ENCODE measurements at regions not wholly inside any gene's neighbourhood (a gene's known extent, or its start where the extent isn't known, plus 50 kb on each side); places are given as distances from the start of the nearest gene placed in this dataset.

GRCh38 chr12:114952573-114953271 is 268.7 kb upstream of the TBX3 start:
- no peak for DNase-seq

DNA sequence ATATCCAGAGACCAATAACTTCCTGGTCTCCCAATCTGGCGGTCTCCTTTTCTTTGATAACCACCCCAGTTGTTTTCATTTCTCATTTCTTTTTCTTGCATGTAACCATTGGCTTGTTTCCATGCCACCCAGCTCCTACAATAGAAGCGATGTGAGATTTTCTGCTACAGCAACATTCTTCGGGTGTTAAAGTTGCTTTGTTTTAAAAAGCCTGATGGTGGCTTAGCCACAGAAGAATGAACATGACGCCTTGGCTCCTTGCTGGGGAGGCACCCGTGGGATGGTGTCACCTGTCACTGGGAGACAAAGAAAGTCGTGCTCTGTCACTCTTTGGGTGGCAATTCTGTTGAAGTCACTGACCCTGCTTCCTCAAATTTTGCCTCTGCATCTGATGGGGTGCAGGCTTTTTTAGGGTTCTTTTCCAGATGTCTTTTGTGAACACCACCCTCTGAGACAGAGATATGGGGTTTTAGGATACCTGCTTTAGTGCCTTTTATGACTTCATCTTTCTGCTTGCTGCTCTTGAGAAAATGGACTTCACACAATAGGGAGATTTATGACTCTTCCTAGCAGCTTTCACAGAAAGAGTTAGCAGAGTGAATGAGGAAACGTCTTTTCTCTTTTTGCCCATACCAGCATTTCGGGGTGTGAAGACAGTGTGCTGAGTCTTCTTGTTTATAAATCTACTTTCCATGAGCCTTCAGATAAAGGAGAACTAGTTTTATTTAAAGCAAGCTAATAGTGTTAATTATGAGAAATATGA is 265.3 kb upstream of the TBX3 start:
- DNase-seq: no peak

DNA sequence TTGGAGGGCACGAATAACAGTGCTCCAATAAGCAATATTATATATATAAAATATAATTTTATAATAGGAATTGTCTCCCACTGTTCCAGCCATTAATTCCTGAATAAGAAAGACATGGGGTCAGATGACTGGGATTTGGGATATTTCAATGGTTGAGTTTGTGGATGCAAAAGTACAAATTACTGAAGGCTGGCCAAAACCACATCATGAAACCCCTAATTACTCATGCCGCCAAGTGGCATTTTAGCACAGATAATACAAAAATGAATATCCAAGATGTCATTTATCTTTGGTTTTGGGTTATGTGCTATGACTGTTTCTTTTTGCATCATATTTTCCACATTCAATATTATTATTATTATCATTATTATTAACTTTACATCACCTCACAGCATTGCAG is 261.4 kb upstream of the TBX3 start:
- DNase-seq: peak; percentile 14

- DNase-seq: no peak
These were observed 260.8 kb upstream of the TBX3 start for GRCh38 chr12:114944736-114945135.

DNA sequence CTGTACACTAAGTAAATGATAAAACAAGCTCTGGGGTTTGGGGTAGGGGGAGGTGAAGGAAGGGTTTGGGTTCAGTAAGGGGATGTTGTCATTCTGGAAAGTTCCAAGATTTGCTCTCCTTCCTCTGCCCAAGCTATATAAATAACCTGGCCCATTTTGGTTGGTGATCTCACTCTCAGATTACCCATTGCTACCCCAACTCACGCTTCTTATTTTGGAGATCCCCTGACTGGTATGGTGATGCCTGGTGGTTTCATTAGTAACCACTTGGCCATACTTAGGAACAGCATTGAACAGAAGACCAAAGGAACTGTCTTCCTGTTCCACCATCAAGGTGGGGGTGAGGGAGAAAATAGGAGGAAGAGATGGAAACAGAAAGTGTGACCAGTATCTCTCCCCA is 259.6 kb upstream of the TBX3 start:
- no peak for DNase-seq

GRCh38 chr12:114938487-114939210 is 254.7 kb upstream of the TBX3 start:
- DNase-seq: no peak

DNA sequence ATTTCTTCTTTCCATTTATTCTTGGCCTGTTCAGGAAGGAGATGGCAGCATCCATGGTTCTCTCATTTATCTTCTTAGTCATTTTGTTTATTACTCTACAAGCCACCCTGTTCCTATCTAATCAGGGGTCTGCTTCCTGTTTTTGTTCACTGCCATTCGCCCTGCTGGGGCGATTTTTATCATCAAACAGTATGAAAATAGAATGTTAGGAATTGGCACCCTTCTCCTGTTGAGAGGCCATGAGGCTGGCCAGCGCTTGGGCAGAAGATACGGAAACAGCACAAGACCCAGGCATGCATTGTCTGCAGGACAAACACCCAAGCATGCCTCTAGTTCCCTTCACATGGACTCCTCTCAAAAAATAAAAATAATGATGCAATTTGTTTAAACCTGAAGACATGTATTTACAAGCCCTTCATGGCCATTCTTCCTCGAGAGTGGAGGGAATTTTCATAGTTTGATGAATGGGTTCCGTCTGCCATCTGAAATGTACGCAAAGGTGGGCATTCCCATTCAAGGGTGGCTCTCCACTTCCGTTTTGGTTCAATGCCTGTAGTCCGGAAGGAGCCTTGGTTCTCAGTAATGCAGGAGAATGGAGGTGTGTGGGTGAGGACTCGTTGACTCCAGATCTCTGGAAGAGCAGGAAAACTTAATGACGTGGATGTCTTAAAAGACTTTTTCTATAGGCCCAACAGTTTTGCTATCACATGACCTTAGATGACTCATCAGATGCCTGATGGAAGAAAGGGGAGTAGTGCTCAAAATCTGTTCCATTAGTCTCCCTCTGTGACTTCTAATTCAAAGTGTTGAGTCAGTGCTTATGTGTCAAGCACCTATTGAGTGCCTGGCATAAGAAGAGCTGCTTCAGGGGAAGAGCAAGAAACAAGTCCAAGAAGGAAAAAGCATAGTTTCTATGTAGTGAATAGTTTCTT is 252.4 kb upstream of the TBX3 start:
- peak; percentile 85 for DNase-seq

GRCh38 chr12:114935658-114936057 is 251.7 kb upstream of the TBX3 start:
- DNase-seq: no peak

- peak; percentile 98 for DNase-seq
These were observed 249.6 kb upstream of the TBX3 start for GRCh38 chr12:114933428-114934160.

- no peak for DNase-seq
These were observed 248.8 kb upstream of the TBX3 start for GRCh38 chr12:114932806-114933205.

- no peak for DNase-seq
These were observed 247.1 kb upstream of the TBX3 start for GRCh38 chr12:114931025-114931424.

DNA sequence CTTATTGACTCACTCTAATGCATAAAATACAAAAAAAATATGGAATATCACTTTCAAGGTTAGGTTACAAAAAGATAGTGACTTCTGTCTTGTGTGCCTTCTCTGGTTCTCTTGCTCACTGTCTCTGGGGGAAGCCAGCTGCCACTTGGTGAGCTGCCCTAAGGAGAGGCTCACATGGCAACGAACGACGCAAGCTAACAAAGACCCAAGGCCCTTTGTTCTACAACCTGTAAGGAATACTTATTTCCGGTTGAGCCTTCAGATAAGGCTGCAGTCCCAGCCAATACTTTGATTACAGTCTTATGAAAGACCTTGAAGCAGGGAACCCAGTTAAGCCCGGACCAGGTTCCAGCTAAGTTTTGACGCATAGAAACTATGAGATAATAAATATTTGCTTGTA is 242.4 kb upstream of the TBX3 start:
- DNase-seq: no peak

DNA sequence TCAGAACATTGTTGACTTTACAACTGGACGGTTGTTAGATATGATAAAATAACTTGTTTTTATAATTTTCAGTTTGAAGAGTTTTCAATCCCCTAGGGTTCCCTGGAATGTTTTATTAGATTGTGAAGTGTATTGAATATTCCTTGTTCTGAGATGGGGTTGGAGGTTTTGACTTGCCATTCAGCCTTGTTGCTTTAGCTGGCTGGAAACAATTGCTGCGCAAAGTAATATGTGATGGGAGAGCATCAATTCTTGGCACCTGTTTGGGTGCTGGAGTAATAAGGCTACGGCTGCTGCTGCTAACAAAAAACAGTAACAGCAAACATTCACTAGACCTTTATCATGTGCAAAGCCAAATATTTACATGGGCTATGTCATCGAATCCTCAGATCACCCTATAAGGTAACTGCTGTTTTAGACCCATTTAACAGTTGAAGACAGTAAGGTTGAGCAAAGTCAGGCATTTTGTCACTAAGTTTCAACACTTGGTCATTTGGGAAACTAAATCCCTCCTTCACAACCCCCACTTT is 241.0 kb upstream of the TBX3 start:
- no peak for DNase-seq

GRCh38 chr12:114921781-114922180 is 237.8 kb upstream of the TBX3 start:
- DNase-seq: peak; percentile 13

DNA sequence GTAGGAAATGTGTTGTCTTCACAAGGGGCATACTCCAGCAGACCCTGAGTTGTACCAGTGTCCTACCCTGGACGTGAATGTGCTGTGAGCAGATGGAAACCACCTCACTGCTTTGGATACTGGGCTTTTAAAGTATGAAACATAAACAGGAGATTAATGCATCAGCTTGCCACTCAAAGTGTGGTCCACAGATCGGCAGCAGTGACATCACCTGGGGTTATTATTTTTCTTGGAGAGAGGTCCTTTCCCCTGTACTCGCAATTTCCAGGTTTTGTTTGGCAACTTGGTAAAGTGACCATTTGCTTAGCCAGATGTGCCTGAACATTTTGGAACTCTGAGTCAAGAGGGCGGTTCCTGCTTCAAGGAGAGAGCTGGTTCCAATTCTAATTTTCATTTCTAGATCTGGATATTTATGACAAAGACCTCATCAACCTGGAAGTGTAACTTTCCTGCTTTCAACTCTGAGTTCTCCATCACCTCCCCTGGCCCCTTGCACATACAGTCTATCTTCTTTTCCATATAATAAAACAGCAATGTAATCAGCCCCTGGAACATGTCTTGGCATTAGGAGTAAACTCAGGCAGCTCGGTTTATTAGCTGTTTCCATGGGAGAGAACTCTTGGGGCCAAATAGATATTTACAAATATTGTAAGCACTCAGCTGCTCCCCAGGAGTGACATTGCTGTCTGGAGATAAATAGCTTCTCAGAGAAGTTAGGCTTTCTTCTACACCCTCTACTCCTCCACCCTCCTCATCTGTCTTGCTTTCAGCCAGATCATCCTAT is 237.0 kb upstream of the TBX3 start:
- peak; percentile 73 for DNase-seq

GRCh38 chr12:114919479-114919878 is 235.5 kb upstream of the TBX3 start:
- no peak for DNase-seq

DNA sequence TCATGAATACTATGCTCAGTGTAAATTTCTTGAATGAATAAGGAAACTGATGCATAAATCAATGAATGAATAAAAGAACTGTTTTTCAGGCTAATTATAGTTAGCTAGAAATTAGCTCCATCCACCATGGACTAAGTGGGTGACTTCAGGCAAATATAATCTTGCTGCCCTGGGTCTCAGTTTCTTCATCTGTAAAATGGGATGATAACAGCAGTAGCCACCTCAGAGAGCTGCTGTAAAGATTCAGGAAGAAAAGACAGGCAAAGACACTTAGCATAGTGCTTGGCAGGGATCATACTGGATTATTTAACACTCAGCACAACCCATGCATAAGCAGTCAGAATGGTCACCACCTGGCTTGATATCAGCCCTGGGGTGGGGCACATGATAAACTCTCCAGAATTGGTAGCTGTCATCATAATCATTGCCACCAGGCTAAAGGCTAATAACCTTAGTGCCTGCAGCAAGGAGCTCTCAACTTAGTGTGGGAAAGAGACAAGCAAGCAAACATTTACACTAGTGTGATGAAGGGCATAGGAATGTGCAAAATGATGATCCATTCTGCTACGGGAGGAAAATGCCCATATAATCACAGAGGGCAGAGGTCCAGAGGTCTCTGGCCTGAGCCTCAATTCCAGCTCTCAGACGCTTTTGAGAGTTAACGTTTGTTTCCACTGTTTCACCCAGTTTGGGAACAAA is 234.7 kb upstream of the TBX3 start:
- DNase-seq: peak; percentile 95

GRCh38 chr12:114917953-114918352 is 234.0 kb upstream of the TBX3 start:
- no peak for DNase-seq

- DNase-seq: no peak
These were observed 233.3 kb upstream of the TBX3 start for GRCh38 chr12:114917307-114917706.

DNA sequence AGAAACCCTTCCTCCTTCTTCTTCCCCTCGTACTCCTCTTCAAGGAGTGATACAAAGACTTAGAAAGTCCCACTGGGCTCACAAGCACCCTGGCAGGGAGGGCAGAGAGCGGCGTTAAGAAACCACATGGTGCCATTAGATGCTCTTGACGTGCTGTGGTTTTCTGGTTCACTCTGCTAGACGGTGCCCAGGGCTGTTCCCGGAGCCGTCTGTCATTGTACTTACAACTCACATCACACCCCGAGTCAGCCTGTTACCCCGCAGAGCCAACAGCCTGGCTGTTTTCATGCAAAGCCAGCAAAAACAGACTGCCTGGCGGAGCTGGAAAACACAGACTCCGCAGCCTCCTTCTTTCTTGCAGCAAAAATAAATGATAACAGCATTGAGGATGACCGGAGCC is 232.6 kb upstream of the TBX3 start:
- no peak for DNase-seq

Measured in HCEC 1CT (cell line).